A673 (cell line): ENCODE measurements at regions not wholly inside any gene's neighbourhood (a gene's known extent, or its start where the extent isn't known, plus 50 kb on each side); places are given as distances from the start of the nearest gene placed in this dataset.

Source experiments
- EZH2 ChIP-seq: fragments of 200-600 bp; sonication (generic); IDR thresholded peaks from 2 replicates; pipeline ENCODE4 v1.6.1; 2017; ENCODE audit warnings: borderline replicate concordance, low read depth, mild to moderate bottlenecking, mixed read lengths, antibody characterized with exemption, low read length; ENCODE audit not compliant: poor library complexity, severe bottlenecking
- TF ChIP-seq, protein P1 (sequence below): fragments of 300-800, 200-600 bp; sonication (generic); conservative IDR thresholded peaks from 2 replicates; pipeline ENCODE4 v1.5.1; 2017; ENCODE audit warnings: low read depth, mild to moderate bottlenecking, antibody characterized with exemption, low read length, moderate library complexity, mixed read lengths

GRCh38 chr1:223018534-223018933 is 124.5 kb downstream of the TLR5 start:
- TF ChIP-seq, protein P1, sequence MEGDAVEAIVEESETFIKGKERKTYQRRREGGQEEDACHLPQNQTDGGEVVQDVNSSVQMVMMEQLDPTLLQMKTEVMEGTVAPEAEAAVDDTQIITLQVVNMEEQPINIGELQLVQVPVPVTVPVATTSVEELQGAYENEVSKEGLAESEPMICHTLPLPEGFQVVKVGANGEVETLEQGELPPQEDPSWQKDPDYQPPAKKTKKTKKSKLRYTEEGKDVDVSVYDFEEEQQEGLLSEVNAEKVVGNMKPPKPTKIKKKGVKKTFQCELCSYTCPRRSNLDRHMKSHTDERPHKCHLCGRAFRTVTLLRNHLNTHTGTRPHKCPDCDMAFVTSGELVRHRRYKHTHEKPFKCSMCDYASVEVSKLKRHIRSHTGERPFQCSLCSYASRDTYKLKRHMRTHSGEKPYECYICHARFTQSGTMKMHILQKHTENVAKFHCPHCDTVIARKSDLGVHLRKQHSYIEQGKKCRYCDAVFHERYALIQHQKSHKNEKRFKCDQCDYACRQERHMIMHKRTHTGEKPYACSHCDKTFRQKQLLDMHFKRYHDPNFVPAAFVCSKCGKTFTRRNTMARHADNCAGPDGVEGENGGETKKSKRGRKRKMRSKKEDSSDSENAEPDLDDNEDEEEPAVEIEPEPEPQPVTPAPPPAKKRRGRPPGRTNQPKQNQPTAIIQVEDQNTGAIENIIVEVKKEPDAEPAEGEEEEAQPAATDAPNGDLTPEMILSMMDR: no peak
- TF ChIP-seq EZH2: no peak
